ENCODE measurements at regions not wholly inside any gene's neighbourhood (a gene's known extent, or its start where the extent isn't known, plus 50 kb on each side); places are given as distances from the start of the nearest gene placed in this dataset.

- Mint-ChIP-seq H3K27ac (no peak overlapping the region), H3K27me3 (peaks cover 0 to 5% (median 0%) of the 10 kb centered on the region in 5 donors), H3K9me3 (peaks cover 0 to 20% (median 3%) of the 10 kb centered on the region in 9 donors), H3K4me3 (no peak overlapping the region), H3K36me3 (no peaks in the 10 kb centered on the region), H3K4me1 (no peaks in the 10 kb centered on the region)
- POLR2A ChIA-PET, result no interaction called here
- ATAC-seq, result no peak
- DNase-seq, result no peak
Observed at GRCh38 chr13:107364658-107365057, 796.7 kb upstream of the ARGLU1 start.

GRCh38 chr13:107361666-107362065 lies 793.7 kb upstream of the ARGLU1 start:
- Mint-ChIP-seq H3K9me3 (peaks cover 0 to 18% (median 2%) of the 10 kb centered on the region in 9 donors), H3K36me3 (no peaks in the 10 kb centered on the region), H3K4me1 (no peaks in the 10 kb centered on the region), H3K27me3 (peaks cover 0 to 4% (median 0%) of the 10 kb centered on the region in 5 donors), H3K4me3 (no peak overlapping the region), H3K27ac (no peak overlapping the region)
- POLR2A ChIA-PET, result no interaction called here
- no peak for ATAC-seq
- no peak for DNase-seq

GRCh38 chr13:107360010-107360409 lies 792.1 kb upstream of the ARGLU1 start:
- Mint-ChIP-seq H3K4me3 (no peak overlapping the region), H3K9me3 (peaks cover 0 to 21% (median 2%) of the 10 kb centered on the region in 9 donors), H3K27me3 (peaks cover 0 to 4% (median 0%) of the 10 kb centered on the region in 5 donors), H3K27ac (no peak overlapping the region), H3K36me3 (no peaks in the 10 kb centered on the region), H3K4me1 (no peaks in the 10 kb centered on the region)
- ATAC-seq (no peak), DNase-seq (no peak)
- POLR2A ChIA-PET, result no interaction called here

- POLR2A ChIA-PET, result no interaction called here
- H3K4me1 Mint-ChIP-seq, result no peaks in the 10 kb centered on the region
- peak overlapping the region in 1 of 10 donors; percentile 1 for H3K27ac Mint-ChIP-seq
- no peak for DNase-seq
- H3K9me3 Mint-ChIP-seq, result peaks cover 0 to 21% (median 5%) of the 10 kb centered on the region in 9 donors
- H3K27me3 Mint-ChIP-seq, result peaks cover 0 to 4% (median 0%) of the 10 kb centered on the region in 5 donors
- ATAC-seq, result no peak
- no peaks in the 10 kb centered on the region for H3K36me3 Mint-ChIP-seq
- H3K4me3 Mint-ChIP-seq, result no peak overlapping the region
Observed at GRCh38 chr13:107358866-107359265, 790.9 kb upstream of the ARGLU1 start.

- Mint-ChIP-seq H3K36me3 (no peaks in the 10 kb centered on the region), H3K9me3 (peaks cover 0 to 6% (median 3%) of the 10 kb centered on the region in 9 donors), H3K27me3 (no peaks in the 10 kb centered on the region), H3K4me3 (no peak overlapping the region), H3K27ac (no peak overlapping the region), H3K4me1 (no peaks in the 10 kb centered on the region)
- POLR2A ChIA-PET, result no interaction called here
- no peak for ATAC-seq
- no peak for DNase-seq
Observed at GRCh38 chr13:107351305-107351704, 783.4 kb upstream of the ARGLU1 start.

GRCh38 chr13:107348925-107349324 lies 781.0 kb upstream of the ARGLU1 start:
- DNase-seq (no peak), ATAC-seq (no peak)
- H3K27me3 Mint-ChIP-seq, result no peaks in the 10 kb centered on the region
- POLR2A ChIA-PET, result no interaction called here
- H3K4me3 Mint-ChIP-seq, result no peak overlapping the region
- H3K9me3 Mint-ChIP-seq, result peaks cover 0 to 4% (median 0%) of the 10 kb centered on the region in 9 donors
- H3K27ac Mint-ChIP-seq, result no peak overlapping the region
- H3K36me3 Mint-ChIP-seq, result no peaks in the 10 kb centered on the region
- H3K4me1 Mint-ChIP-seq, result no peaks in the 10 kb centered on the region

GRCh38 chr13:107348471-107348870 lies 780.5 kb upstream of the ARGLU1 start:
- Mint-ChIP-seq H3K27ac (no peak overlapping the region), H3K27me3 (no peaks in the 10 kb centered on the region), H3K4me1 (no peaks in the 10 kb centered on the region), H3K36me3 (no peaks in the 10 kb centered on the region), H3K4me3 (no peak overlapping the region), H3K9me3 (peaks cover 0 to 6% (median 2%) of the 10 kb centered on the region in 9 donors)
- no peak for DNase-seq
- POLR2A ChIA-PET, result no interaction called here
- no peak for ATAC-seq

- peaks cover 0 to 9% (median 3%) of the 10 kb centered on the region in 9 donors for H3K9me3 Mint-ChIP-seq
- DNase-seq (no peak), ATAC-seq (no peak)
- no peaks in the 10 kb centered on the region for H3K27me3 Mint-ChIP-seq
- no peaks in the 10 kb centered on the region for H3K36me3 Mint-ChIP-seq
- no peak overlapping the region for H3K4me3 Mint-ChIP-seq
- H3K27ac Mint-ChIP-seq, result no peak overlapping the region
- POLR2A ChIA-PET, result no interaction called here
- H3K4me1 Mint-ChIP-seq, result no peaks in the 10 kb centered on the region
Observed at GRCh38 chr13:107347641-107348369, 779.9 kb upstream of the ARGLU1 start.

- Mint-ChIP-seq H3K9me3 (peaks cover 0 to 19% (median 6%) of the 10 kb centered on the region in 9 donors), H3K4me1 (no peaks in the 10 kb centered on the region), H3K4me3 (no peak overlapping the region), H3K27me3 (no peaks in the 10 kb centered on the region), H3K27ac (no peak overlapping the region), H3K36me3 (no peaks in the 10 kb centered on the region)
- DNase-seq, result no peak
- ATAC-seq, result no peak
- POLR2A ChIA-PET, result no interaction called here
Observed at GRCh38 chr13:107342747-107343146, 774.8 kb upstream of the ARGLU1 start.

GRCh38 chr13:107339209-107339608 lies 771.3 kb upstream of the ARGLU1 start:
- H3K9me3 Mint-ChIP-seq, result peaks cover 0 to 24% (median 6%) of the 10 kb centered on the region in 9 donors
- H3K4me3 Mint-ChIP-seq, result no peak overlapping the region
- no peak overlapping the region for H3K27ac Mint-ChIP-seq
- H3K27me3 Mint-ChIP-seq, result no peaks in the 10 kb centered on the region
- DNase-seq, result no peak
- no peaks in the 10 kb centered on the region for H3K36me3 Mint-ChIP-seq
- H3K4me1 Mint-ChIP-seq, result no peaks in the 10 kb centered on the region
- no peak for ATAC-seq
- POLR2A ChIA-PET, result no interaction called here

- Mint-ChIP-seq H3K27me3 (no peaks in the 10 kb centered on the region), H3K9me3 (peaks cover 0 to 14% (median 2%) of the 10 kb centered on the region in 9 donors), H3K36me3 (no peaks in the 10 kb centered on the region), H3K4me3 (no peak overlapping the region), H3K4me1 (no peaks in the 10 kb centered on the region), H3K27ac (no peak overlapping the region)
- no peak for ATAC-seq
- POLR2A ChIA-PET, result no interaction called here
- DNase-seq, result no peak
Observed at GRCh38 chr13:107332188-107332587, 764.3 kb upstream of the ARGLU1 start.

GRCh38 chr13:107331359-107331758 lies 763.4 kb upstream of the ARGLU1 start:
- Mint-ChIP-seq H3K4me1 (no peaks in the 10 kb centered on the region), H3K4me3 (no peak overlapping the region), H3K27me3 (no peaks in the 10 kb centered on the region), H3K9me3 (peaks cover 0 to 15% (median 2%) of the 10 kb centered on the region in 9 donors), H3K27ac (no peak overlapping the region), H3K36me3 (no peaks in the 10 kb centered on the region)
- DNase-seq (no peak), ATAC-seq (no peak)
- POLR2A ChIA-PET, result no interaction called here

- Mint-ChIP-seq H3K4me3 (no peak overlapping the region), H3K36me3 (no peaks in the 10 kb centered on the region), H3K9me3 (peaks cover 0 to 15% (median 2%) of the 10 kb centered on the region in 9 donors), H3K27me3 (no peaks in the 10 kb centered on the region), H3K4me1 (no peaks in the 10 kb centered on the region), H3K27ac (no peak overlapping the region)
- no peak for ATAC-seq
- no peak for DNase-seq
- POLR2A ChIA-PET, result no interaction called here
Observed at GRCh38 chr13:107330484-107330883, 762.5 kb upstream of the ARGLU1 start.

GRCh38 chr13:107329991-107330390 lies 762.1 kb upstream of the ARGLU1 start:
- POLR2A ChIA-PET, result no interaction called here
- peaks cover 0 to 15% (median 2%) of the 10 kb centered on the region in 9 donors for H3K9me3 Mint-ChIP-seq
- ATAC-seq (no peak), DNase-seq (no peak)
- H3K4me3 Mint-ChIP-seq, result no peak overlapping the region
- no peaks in the 10 kb centered on the region for H3K27me3 Mint-ChIP-seq
- H3K4me1 Mint-ChIP-seq, result no peaks in the 10 kb centered on the region
- H3K27ac Mint-ChIP-seq, result no peak overlapping the region
- H3K36me3 Mint-ChIP-seq, result no peaks in the 10 kb centered on the region

All from naive thymus-derived CD8-positive, alpha-beta T cell (primary cell).